GM12864 (cell line): ENCODE measurements at regions not wholly inside any gene's neighbourhood (a gene's known extent, or its start where the extent isn't known, plus 50 kb on each side); places are given as distances from the start of the nearest gene placed in this dataset.

Experiments
- DNase-seq: peaks from one replicate; pipeline ENCODE4 v3.0.0-alpha.2; 2011; ENCODE audit warnings: low read depth
- H3K4me3 ChIP-seq: 2 replicates; pipeline ENCODE4 v1.5.1; 2011; ENCODE audit warnings: mild to moderate bottlenecking, low read depth, low read length, control low read depth
- CTCF ChIP-seq: IDR thresholded peaks from 2 replicates; pipeline ENCODE4 v1.5.1; 2011; ENCODE audit warnings: low read depth, mild to moderate bottlenecking, moderate library complexity, low read length, control low read depth, inconsistent platforms; ENCODE audit errors: missing control alignments

- no peak overlapping the region for H3K4me3 ChIP-seq
- DNase-seq, result no peak
- TF ChIP-seq CTCF, result no peak
Measured at GRCh38 chr10:131811630-131812403, 89.0 kb upstream of the PPP2R2D start.

GRCh38 chr10:131812736-131813604 is 87.8 kb upstream of the PPP2R2D start:
- no peak for TF ChIP-seq CTCF
- DNase-seq, result no peak
- H3K4me3 ChIP-seq, result no peak overlapping the region

- H3K4me3 ChIP-seq, result no peak overlapping the region
- TF ChIP-seq CTCF, result no peak
Measured at GRCh38 chr10:131814567-131815265, 86.1 kb upstream of the PPP2R2D start.

GRCh38 chr10:131815266-131816156 is 85.3 kb upstream of the PPP2R2D start:
- H3K4me3 ChIP-seq, result no peak overlapping the region
- TF ChIP-seq CTCF, result no peak
- no peak for DNase-seq

More at GRCh38 chr10:131814567-131815265, 86.1 kb upstream of the PPP2R2D start:
- DNase-seq, result no peak

- TF ChIP-seq CTCF, result no peak
- DNase-seq, result no peak
- no peak overlapping the region for H3K4me3 ChIP-seq
Measured at GRCh38 chr10:131816157-131816775, 84.5 kb upstream of the PPP2R2D start.
